HepG2 (cell line): ENCODE measurements at regions not wholly inside any gene's neighbourhood (a gene's known extent, or its start where the extent isn't known, plus 50 kb on each side); places are given as distances from the start of the nearest gene placed in this dataset.

Experiments used
- ATAC-seq: fragments of 200-7000 bp; cut with Tn5 transposase; 3 replicates; pipeline ENCODE4 v1.9.1; 2020; ENCODE audit warnings: mild to moderate bottlenecking, moderate library complexity
- BruUV-seq: library from RNA; stranded (reverse); fragments of 400-500 nt; replicated peaks from 2 replicates; lab custom pipeline; 2021; lab: Mats Ljungman, UMichigan
- CTCF ChIA-PET: fragments of 300-600 bp; formaldehyde crosslinking; extraction: SDS; loops from one replicate; lab custom pipeline; 2021; ENCODE audit warnings: low total read pairs, inconsistent platforms, low intra/inter-chr PET ratio; lab: Yijun Ruan, JAX
- POLR2A ChIA-PET: fragments of 350-600 bp; sonication (Branson Sonifier 250); formaldehyde crosslinking; loops from one replicate; lab custom pipeline; 2020; ENCODE audit warnings: antibody characterized with exemption, inconsistent platforms; lab: Yijun Ruan, JAX
- DNase-seq: peaks from one replicate; pipeline ENCODE4 v3.0.0-alpha.2; 2015; ENCODE audit warnings: low spot score
- FAIRE-seq: peaks from 3 replicates; lab custom pipeline; 2011; peaks lifted over from hg19 to GRCh38; lab: Jason Lieb, UNC
- H2AFZ ChIP-seq: one replicate; pipeline ENCODE4 v1.6.1; 2011; ENCODE audit warnings: low read length, inconsistent platforms
- H3K27ac ChIP-seq: fragments of 300-600 bp; 3 replicates; pipeline ENCODE4 v1.8.0; 2011; ENCODE audit warnings: mixed run types, mild to moderate bottlenecking, mixed read lengths, low read length, inconsistent platforms; ENCODE audit not compliant: insufficient read depth; ENCODE audit errors: extremely low read length
- H3K27me3 ChIP-seq, 2 experiments: fragments of 200-600 bp in 1 of 2; 2 replicates in 1 of 2; 3 replicates in 1 of 2; pipeline versions ENCODE4 v1.6.0 to v1.8.0; 2011; ENCODE audit warnings: low read length in 2 of 2, mild to moderate bottlenecking in 2 of 2, moderate library complexity in 2 of 2, inconsistent platforms in 1 of 2; ENCODE audit not compliant: insufficient read depth in 2 of 2, control insufficient read depth in 1 of 2
- H3K36me3 ChIP-seq, 2 experiments: fragments of 200-600 bp in 1 of 2; replicated peaks in 1 of 2; 2 replicates in 1 of 2; 3 replicates in 1 of 2; pipeline versions ENCODE4 v1.5.1 to v1.8.0; 2011; ENCODE audit warnings: low read length in 2 of 2, inconsistent platforms in 1 of 2; ENCODE audit not compliant: insufficient read depth in 2 of 2, control insufficient read depth in 1 of 2
- H3K4me1 ChIP-seq: 2 replicates; pipeline ENCODE4 v1.5.1; 2012; ENCODE audit warnings: low read length, inconsistent platforms; ENCODE audit not compliant: insufficient read depth
- H3K4me2 ChIP-seq: 2 replicates; pipeline ENCODE4 v1.6.0; 2011; ENCODE audit warnings: low read depth, low read length, inconsistent platforms
- H3K4me3 ChIP-seq, 3 experiments: fragments of 200-600 bp in 1 of 3; sonication (generic), shearing (Covaris generic) in 1 of 3; replicated peaks in 1 of 3; 2 replicates each; pipeline ENCODE4 v1.5.1; 2011 to 2016; ENCODE audit warnings: low read length in 3 of 3, inconsistent platforms in 2 of 3, low read depth in 2 of 3, mild to moderate bottlenecking in 2 of 3, control low read depth in 1 of 3, mixed read lengths in 1 of 3; ENCODE audit not compliant: insufficient read depth in 1 of 3
- H3K79me2 ChIP-seq: one replicate; pipeline ENCODE4 v1.6.1; 2011; ENCODE audit warnings: low read length, inconsistent platforms; ENCODE audit not compliant: insufficient read depth
- H3K9ac ChIP-seq: 2 replicates; pipeline ENCODE4 v1.6.0; 2011; ENCODE audit warnings: mild to moderate bottlenecking, low read depth, low read length, inconsistent platforms; ENCODE audit not compliant: insufficient read depth
- H3K9me3 ChIP-seq: 2 replicates; pipeline ENCODE4 v1.5.1; 2012; ENCODE audit warnings: mild to moderate bottlenecking, low read length
- H4K20me1 ChIP-seq: 2 replicates; pipeline ENCODE4 v1.6.0; 2011; ENCODE audit warnings: inconsistent platforms, mild to moderate bottlenecking, low read length, moderate library complexity; ENCODE audit not compliant: insufficient read depth
- ESRRA ChIP-seq: sonication (generic); formaldehyde crosslinking; IDR thresholded peaks from 2 replicates; pipeline ENCODE4 v1.5.1; 2020; ENCODE audit warnings: mild to moderate bottlenecking, low read depth, missing genetic modification reagents
- GABPA ChIP-seq, 2 experiments: IDR thresholded peaks; 2 replicates each; pipeline ENCODE4 v1.6.1; 2011 to 2016; ENCODE audit warnings: low read depth in 2 of 2, low read length in 1 of 2, missing biosample characterization in 1 of 2, missing genetic modification characterization in 1 of 2
- GLI4 ChIP-seq: sonication (generic); formaldehyde crosslinking; IDR thresholded peaks from 2 replicates; pipeline ENCODE4 v1.5.1; 2020; ENCODE audit warnings: missing genetic modification reagents, mild to moderate bottlenecking, moderate library complexity, borderline replicate concordance
- KMT2B ChIP-seq: IDR thresholded peaks from 2 replicates; pipeline ENCODE4 v1.6.1; 2016; ENCODE audit warnings: missing genetic modification reagents, missing compliant biosample characterization
- MAZ ChIP-seq, 2 experiments: sonication (generic) in 1 of 2; formaldehyde crosslinking in 1 of 2; IDR thresholded peaks; 2 replicates each; pipeline versions ENCODE4 v1.5.0 to v1.6.1; 2012 to 2020; ENCODE audit warnings: low read depth in 2 of 2, mild to moderate bottlenecking in 2 of 2, borderline replicate concordance in 1 of 2, improper control_type of control experiment in 1 of 2, low read length in 1 of 2, missing genetic modification reagents in 1 of 2, moderate library complexity in 1 of 2
- NR2C2 ChIP-seq: sonication (generic); formaldehyde crosslinking; IDR thresholded peaks from 2 replicates; pipeline ENCODE4 v1.4.0; 2020; ENCODE audit warnings: missing genetic modification reagents, mild to moderate bottlenecking, moderate library complexity, borderline replicate concordance
- PCBP2 ChIP-seq: fragments of 200-400 bp; formaldehyde crosslinking; optimal IDR thresholded peaks from 2 replicates; pipeline ENCODE3; 2018; ENCODE audit warnings: low read length, low read depth; ENCODE audit not compliant: poor library complexity, severe bottlenecking
- RBM22 ChIP-seq: fragments of 200-400 bp; formaldehyde crosslinking; optimal IDR thresholded peaks from 2 replicates; pipeline ENCODE3; 2017; ENCODE audit warnings: mild to moderate bottlenecking, low read length, moderate library complexity
- TP53 ChIP-seq: sonication (generic); formaldehyde crosslinking; conservative IDR thresholded peaks from 2 replicates; pipeline ENCODE4 v1.4.0; 2020; ENCODE audit warnings: missing genetic modification reagents
- XBP1 ChIP-seq: sonication (generic); formaldehyde crosslinking; IDR thresholded peaks from 2 replicates; pipeline ENCODE4 v1.5.0; 2020; ENCODE audit warnings: missing genetic modification reagents
- ZNF329 ChIP-seq: sonication (generic); formaldehyde crosslinking; IDR thresholded peaks from 2 replicates; pipeline ENCODE4 v1.9.0; 2021; ENCODE audit warnings: low read depth, mild to moderate bottlenecking, missing genetic modification reagents
- ZNF431 ChIP-seq: sonication (generic); formaldehyde crosslinking; IDR thresholded peaks from 2 replicates; pipeline ENCODE4 v1.9.0; 2022; ENCODE audit warnings: missing genetic modification reagents, low read depth, mild to moderate bottlenecking, borderline replicate concordance
- ZNF484 ChIP-seq: sonication (generic); formaldehyde crosslinking; IDR thresholded peaks from 2 replicates; pipeline ENCODE4 v1.5.1; 2020; ENCODE audit warnings: mild to moderate bottlenecking, low read depth, missing genetic modification reagents, borderline replicate concordance
- ZNF775 ChIP-seq: sonication (generic); formaldehyde crosslinking; IDR thresholded peaks from 2 replicates; pipeline ENCODE4 v1.4.0; 2020; ENCODE audit warnings: missing genetic modification reagents, mild to moderate bottlenecking, moderate library complexity, borderline replicate concordance
- WGBS: methylation state at CpG from one replicate; pipeline ENCODE4 v1.1.6; 2017; ENCODE audit warnings: low lambda C conversion rate; 5-methylcytosine and 5-hydroxymethylcytosine counted together
- in situ Hi-C: cut with HindIII; loops from 2 replicates; pipeline ENCODE4 v1.10.0; 2017; ENCODE audit warnings: low pct_unique_long_range_greater_than_20kb; ENCODE audit not compliant: extremely low pct_ligation_motif_present
- intact Hi-C: fragments of 100-400 bp; cut with micrococcal nuclease; formaldehyde crosslinking; loops from one replicate; pipeline ENCODE4 v1.10.0; 2022; ENCODE audit not compliant: unreplicated experiment
- TF ChIP-seq, protein P1 (sequence below), 2 experiments: sonication (generic) in 1 of 2; formaldehyde crosslinking in 1 of 2; IDR thresholded peaks; 2 replicates each; pipeline versions ENCODE4 v1.4.0 to v1.6.1; 2018 to 2020; ENCODE audit warnings: missing genetic modification reagents in 2 of 2, borderline replicate concordance in 1 of 2, low read depth in 1 of 2, mild to moderate bottlenecking in 1 of 2, missing biosample characterization in 1 of 2
- TF ChIP-seq, protein P2 (sequence below): sonication (generic); formaldehyde crosslinking; IDR thresholded peaks from 2 replicates; pipeline ENCODE4 v1.5.0; 2020; ENCODE audit warnings: mild to moderate bottlenecking, missing genetic modification reagents

GRCh38 chr7:84547331-84547730, 352.7 kb upstream of the SEMA3A start:
- intact Hi-C loops, result no loop called here
- H3K79me2 ChIP-seq, result no peaks in the 10 kb centered on the region
- H3K27ac ChIP-seq, result no peak overlapping the region
- ATAC-seq, result no peak
- H3K9me3 ChIP-seq, result no peaks in the 10 kb centered on the region
- CTCF ChIA-PET, result no interaction called here
- H3K27me3 ChIP-seq, result no peaks in the 10 kb centered on the region
- no peak overlapping the region for H3K4me3 ChIP-seq
- no peaks in the 10 kb centered on the region for H3K36me3 ChIP-seq
- POLR2A ChIA-PET, result no interaction called here
- no peak overlapping the region for H3K4me2 ChIP-seq
- DNase-seq, result no peak
- no peak overlapping the region for H3K9ac ChIP-seq
- H2AFZ ChIP-seq, result no peak overlapping the region
- no peaks in the 10 kb centered on the region for H3K4me1 ChIP-seq
- TF ChIP-seq GLI4 (CRISPR knock-in tag) (no peak), TP53 (no peak), XBP1 (CRISPR knock-in tag) (no peak), GABPA (IDR thresholded peaks at IDR 0.05; ENCODE audit: low read depth, low read length) (no peak), GABPA (CRISPR knock-in tag; IDR thresholded peaks at IDR 0.05; ENCODE audit: low read depth) (no peak), PCBP2 (no peak), ZNF329 (CRISPR knock-in tag) (no peak), KMT2B (CRISPR knock-in tag) (no peak), ZNF484 (CRISPR knock-in tag) (no peak), ZNF775 (CRISPR knock-in tag) (no peak), ZNF431 (CRISPR knock-in tag) (no peak), NR2C2 (CRISPR knock-in tag) (no peak), ESRRA (CRISPR knock-in tag) (no peak), MAZ (IDR thresholded peaks at IDR 0.05; ENCODE audit: borderline replicate concordance, low read depth, low read length) (no peak), MAZ (CRISPR knock-in tag; IDR thresholded peaks at IDR 0.05; ENCODE audit: low read depth) (no peak), RBM22 (no peak)
- TF ChIP-seq, protein P1, sequence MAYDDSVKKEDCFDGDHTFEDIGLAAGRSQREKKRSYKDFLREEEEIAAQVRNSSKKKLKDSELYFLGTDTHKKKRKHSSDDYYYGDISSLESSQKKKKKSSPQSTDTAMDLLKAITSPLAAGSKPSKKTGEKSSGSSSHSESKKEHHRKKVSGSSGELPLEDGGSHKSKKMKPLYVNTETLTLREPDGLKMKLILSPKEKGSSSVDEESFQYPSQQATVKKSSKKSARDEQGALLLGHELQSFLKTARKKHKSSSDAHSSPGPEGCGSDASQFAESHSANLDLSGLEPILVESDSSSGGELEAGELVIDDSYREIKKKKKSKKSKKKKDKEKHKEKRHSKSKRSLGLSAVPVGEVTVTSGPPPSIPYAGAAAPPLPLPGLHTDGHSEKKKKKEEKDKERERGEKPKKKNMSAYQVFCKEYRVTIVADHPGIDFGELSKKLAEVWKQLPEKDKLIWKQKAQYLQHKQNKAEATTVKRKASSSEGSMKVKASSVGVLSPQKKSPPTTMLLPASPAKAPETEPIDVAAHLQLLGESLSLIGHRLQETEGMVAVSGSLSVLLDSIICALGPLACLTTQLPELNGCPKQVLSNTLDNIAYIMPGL (CRISPR knock-in tag; IDR thresholded peaks at IDR 0.05; ENCODE audit: borderline replicate concordance in 1 of 2, low read depth in 1 of 2), result no peak
- TF ChIP-seq, protein P2, sequence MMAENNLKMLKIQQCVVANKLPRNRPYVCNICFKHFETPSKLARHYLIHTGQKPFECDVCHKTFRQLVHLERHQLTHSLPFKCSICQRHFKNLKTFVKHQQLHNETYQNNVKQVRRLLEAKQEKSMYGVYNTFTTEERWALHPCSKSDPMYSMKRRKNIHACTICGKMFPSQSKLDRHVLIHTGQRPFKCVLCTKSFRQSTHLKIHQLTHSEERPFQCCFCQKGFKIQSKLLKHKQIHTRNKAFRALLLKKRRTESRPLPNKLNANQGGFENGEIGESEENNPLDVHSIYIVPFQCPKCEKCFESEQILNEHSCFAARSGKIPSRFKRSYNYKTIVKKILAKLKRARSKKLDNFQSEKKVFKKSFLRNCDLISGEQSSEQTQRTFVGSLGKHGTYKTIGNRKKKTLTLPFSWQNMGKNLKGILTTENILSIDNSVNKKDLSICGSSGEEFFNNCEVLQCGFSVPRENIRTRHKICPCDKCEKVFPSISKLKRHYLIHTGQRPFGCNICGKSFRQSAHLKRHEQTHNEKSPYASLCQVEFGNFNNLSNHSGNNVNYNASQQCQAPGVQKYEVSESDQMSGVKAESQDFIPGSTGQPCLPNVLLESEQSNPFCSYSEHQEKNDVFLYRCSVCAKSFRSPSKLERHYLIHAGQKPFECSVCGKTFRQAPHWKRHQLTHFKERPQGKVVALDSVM (CRISPR knock-in tag), result no peak
- TF ChIP-seq, all 625 proteins: peak for 0
- in situ Hi-C loops, result no loop called here
- H4K20me1 ChIP-seq, result no peaks in the 10 kb centered on the region
- no TSS peak for BruUV-seq
- 5% methylated on average over 2 of the region's 2 CpGs for WGBS
- no peak for FAIRE-seq
